ENCODE measurements at regions not wholly inside any gene's neighbourhood (a gene's known extent, or its start where the extent isn't known, plus 50 kb on each side); places are given as distances from the start of the nearest gene placed in this dataset.
"Not testable (repeated sequence)": the region's sequence is repeated elsewhere in the genome, so short reads cannot be mapped to it uniquely, and the experiment has no call there.

DNA sequence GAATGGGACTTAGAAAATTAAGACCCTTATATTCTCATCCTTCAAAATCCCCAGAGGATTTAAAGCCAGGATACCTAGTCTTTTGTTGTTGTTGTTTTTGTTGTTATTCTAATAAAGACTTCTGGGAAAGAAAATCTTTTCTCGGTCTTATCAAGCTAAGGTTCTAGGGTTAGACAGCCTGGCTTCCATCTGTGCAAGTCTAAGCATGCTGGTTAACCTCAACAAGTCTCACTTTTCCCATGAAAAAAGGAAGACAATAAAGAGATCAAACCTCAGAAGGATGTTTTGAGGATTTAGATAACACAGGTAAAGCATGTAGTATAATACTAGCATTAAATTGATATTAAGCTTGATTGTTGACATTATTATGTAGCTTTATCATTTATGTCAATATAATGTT is 486.4 kb upstream of the SOX9 start:
- in situ Hi-C loops (cut with MboI; ENCODE audit: low pct_unique_long_range_greater_than_20kb, low sequenced_read_pairs): no loop called here
- no peak for DNase-seq

GRCh38 chr17:71635187-71635586 is 485.6 kb upstream of the SOX9 start:
- DNase-seq: no peak
- in situ Hi-C loops (cut with MboI; ENCODE audit: low pct_unique_long_range_greater_than_20kb, low sequenced_read_pairs): no loop called here

DNA sequence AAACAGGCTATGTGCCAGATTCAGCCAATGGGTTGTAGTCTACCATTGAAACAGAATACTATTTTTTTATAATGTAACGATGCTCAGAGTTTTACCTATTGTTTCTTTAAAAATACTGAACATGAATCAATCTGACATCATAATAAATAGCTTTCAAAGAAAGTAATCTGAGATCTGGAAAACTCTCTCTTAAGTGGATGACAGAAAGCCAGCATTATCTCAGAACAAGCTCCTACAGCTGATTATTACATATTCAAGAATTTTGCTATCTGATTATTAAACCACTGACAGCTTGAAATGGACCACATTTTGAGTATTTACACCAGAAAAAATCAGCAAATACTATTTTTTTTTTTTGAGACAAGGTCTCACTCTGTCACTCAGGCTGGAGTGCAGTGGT is 484.2 kb upstream of the SOX9 start:
- DNase-seq: no peak
- in situ Hi-C loops (cut with MboI; ENCODE audit: low pct_unique_long_range_greater_than_20kb, low sequenced_read_pairs): no loop called here

GRCh38 chr17:71638668-71639067 is 482.2 kb upstream of the SOX9 start:
- DNase-seq: no peak
- in situ Hi-C loops (cut with MboI; ENCODE audit: low pct_unique_long_range_greater_than_20kb, low sequenced_read_pairs): no loop called here

DNA sequence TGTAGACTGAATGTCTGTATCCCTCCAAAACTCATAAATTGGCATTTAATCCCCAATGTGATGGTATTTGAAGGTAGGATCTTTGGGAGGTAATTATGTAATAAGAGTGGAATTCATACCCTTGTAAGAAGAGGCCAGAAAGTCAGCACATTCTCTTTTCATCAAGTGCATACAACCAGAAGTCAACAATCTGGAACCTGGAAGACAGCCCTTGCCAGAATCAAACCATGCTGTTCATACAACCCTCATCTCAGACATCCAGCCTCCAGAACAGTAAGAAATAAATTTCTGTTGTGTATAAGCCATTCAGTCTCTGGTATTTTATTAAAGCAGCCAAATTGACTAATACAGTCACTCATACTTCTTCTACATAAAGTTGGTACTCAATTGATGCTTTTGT is 481.0 kb upstream of the SOX9 start:
- no peak for DNase-seq

DNA sequence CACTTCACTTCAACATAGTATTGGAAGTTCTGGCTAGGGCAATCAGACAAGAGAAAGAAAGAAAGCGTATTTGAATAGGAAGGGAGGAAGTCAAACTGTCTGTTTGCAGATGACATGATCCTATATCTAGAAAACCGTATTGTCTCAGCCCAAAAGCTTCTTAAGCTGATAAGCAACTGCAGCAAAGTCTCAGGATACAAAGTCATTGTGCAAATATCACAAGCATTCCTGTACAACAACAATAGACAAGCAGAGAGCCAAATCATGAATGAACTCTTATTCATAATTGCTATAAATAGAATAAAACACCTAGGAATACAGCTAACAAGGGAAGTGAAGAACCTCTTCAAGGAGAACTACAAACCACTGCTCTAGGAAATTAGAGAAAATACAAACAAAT is 473.9 kb upstream of the SOX9 start:
- in situ Hi-C loops (cut with MboI; ENCODE audit: low pct_unique_long_range_greater_than_20kb, low sequenced_read_pairs): not testable (repeated sequence)

More for the DNA sequence above, 481.0 kb upstream of the SOX9 start:
- in situ Hi-C loops (cut with MboI; ENCODE audit: low pct_unique_long_range_greater_than_20kb, low sequenced_read_pairs): no loop called here

GRCh38 chr17:71648342-71648741 is 472.5 kb upstream of the SOX9 start:
- DNase-seq; in situ Hi-C loops (cut with MboI; ENCODE audit: low pct_unique_long_range_greater_than_20kb, low sequenced_read_pairs): not testable (repeated sequence)

More for the DNA sequence above, 473.9 kb upstream of the SOX9 start:
- DNase-seq: not testable (repeated sequence)

- no peak for DNase-seq
- in situ Hi-C loops (cut with MboI; ENCODE audit: low pct_unique_long_range_greater_than_20kb, low sequenced_read_pairs): no loop called here
Measured at GRCh38 chr17:71649941-71650350, 470.9 kb upstream of the SOX9 start.

DNA sequence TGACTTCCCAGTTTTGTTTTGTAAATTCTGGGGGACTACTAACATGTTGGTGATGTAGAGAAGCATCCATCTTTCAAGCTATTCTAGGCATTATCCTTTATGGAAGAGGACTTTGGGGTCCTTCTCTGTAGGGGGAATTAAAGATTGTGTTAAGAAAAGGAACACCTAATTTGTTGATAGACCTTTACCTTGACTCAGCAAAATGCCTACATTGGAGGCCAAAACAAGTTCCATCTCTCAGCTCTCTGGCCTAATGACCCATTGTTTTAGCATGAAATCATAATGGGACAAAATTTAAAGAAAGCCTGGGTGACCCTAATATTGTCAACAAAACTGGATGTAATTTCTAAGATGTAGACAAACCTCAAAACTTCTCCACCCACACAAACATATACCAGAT is 465.3 kb upstream of the SOX9 start:
- no peak for DNase-seq
- in situ Hi-C loops (cut with MboI; ENCODE audit: low pct_unique_long_range_greater_than_20kb, low sequenced_read_pairs): no loop called here

DNA sequence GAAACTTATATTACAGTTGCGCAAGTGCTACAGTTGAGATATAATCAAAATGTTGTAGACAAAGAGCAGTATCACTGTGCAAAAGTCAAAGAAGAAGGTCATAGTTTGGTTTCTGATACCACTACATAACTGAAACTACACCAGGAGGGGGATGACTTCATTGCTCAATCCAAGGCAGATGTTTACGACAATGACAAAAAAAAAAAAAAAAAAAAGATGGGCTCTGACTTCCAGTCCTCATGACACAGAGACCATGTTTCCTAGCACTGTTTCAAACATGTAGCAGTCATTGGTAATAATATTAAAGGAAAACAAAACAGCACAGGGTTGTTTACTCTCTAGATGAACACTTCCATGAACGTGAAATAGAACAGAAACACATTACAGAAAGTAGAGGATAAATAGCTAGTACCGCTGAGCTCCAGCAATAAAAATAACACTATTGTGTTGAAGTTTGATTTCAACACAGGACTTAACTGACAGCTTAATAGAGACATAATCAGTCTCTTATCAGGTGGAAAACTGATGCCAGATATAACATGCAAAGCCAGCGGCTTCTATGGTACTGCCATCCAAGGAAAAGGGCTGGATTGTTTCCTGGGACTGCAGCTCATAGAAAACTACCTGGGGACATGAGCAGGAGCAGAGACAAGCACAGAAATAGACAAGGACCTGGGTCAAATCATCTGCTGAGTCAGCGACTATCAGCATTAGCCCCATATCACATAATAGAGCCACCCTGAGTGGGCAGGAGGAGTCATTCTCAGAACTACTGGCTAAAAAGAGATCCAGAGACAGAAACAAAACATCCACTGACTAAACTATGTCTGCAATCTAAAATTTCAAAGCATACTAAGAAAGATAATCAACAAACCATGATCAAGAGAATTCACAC is 463.6 kb upstream of the SOX9 start:
- DNase-seq: no peak
- in situ Hi-C loops (cut with MboI; ENCODE audit: low pct_unique_long_range_greater_than_20kb, low sequenced_read_pairs): no loop called here

DNA sequence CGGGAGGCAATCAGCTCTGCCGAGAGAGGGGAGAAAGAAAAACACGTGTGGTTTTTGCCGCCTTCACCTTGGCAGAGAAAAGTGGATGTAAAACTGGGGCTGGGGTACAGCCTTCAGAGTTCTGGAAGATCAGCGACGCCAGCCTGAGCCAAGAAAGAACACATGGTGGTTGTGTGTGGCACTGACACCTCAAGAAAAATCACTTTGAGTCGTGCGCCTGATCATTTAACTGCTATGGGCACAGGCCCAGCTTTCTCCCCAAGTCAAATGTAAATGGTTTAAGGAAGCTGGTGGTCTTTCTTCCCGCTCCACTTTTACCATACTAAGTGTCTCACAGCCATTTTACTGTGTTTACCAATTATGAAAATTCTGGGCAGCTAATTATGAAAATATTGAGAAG is 461.8 kb upstream of the SOX9 start:
- in situ Hi-C loops (cut with MboI; ENCODE audit: low pct_unique_long_range_greater_than_20kb, low sequenced_read_pairs): no loop called here
- DNase-seq: no peak

DNA sequence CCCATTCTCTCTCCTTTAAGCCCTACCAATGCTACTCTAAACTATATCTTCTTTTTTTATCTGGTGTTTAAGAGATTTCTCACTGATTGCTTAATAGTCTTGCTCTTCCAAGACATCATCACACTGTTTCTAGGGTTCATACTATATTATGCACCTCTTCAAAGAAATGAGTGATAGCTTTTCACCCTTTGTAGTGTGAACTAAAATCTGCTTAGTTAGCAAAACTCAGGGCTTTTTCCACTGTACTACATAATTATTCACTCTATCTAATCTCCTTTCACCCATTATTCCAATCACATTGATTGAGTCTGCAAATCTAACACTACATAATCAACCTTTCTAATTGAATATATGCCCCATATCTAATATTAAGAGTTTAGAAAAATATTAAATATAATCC is 456.0 kb upstream of the SOX9 start:
- DNase-seq: no peak
- in situ Hi-C loops (cut with MboI; ENCODE audit: low pct_unique_long_range_greater_than_20kb, low sequenced_read_pairs): no loop called here

DNA sequence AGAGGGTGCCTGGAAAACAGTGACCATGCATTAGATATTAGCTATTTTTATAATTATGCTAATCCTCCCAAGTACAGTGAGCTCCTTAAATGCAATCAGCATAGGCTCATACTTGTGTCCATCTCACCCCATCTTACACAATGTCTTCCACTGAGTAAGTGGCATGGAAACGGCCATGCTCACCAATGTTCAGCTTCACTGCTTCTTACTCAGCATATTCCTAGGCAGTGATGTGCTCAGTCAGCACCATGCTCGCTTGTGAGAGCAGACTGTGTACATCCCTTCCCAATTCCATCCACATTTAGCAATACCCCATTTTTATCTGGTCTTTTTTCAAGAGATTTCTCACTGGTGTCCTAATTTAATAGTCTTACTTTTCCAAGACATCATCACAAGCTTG is 454.8 kb upstream of the SOX9 start:
- in situ Hi-C loops (cut with MboI; ENCODE audit: low pct_unique_long_range_greater_than_20kb, low sequenced_read_pairs): no loop called here
- DNase-seq: no peak

- in situ Hi-C loops (cut with MboI; ENCODE audit: low pct_unique_long_range_greater_than_20kb, low sequenced_read_pairs): no loop called here
- DNase-seq: no peak
Measured at GRCh38 chr17:71667661-71668060, 453.2 kb upstream of the SOX9 start.

- in situ Hi-C loops (cut with MboI; ENCODE audit: low pct_unique_long_range_greater_than_20kb, low sequenced_read_pairs): no loop called here
- DNase-seq: no peak
Measured at GRCh38 chr17:71668807-71669206, 452.0 kb upstream of the SOX9 start.

- no peak for DNase-seq
- in situ Hi-C loops (cut with MboI; ENCODE audit: low pct_unique_long_range_greater_than_20kb, low sequenced_read_pairs): no loop called here
Measured at GRCh38 chr17:71677439-71677838, 443.4 kb upstream of the SOX9 start.

DNA sequence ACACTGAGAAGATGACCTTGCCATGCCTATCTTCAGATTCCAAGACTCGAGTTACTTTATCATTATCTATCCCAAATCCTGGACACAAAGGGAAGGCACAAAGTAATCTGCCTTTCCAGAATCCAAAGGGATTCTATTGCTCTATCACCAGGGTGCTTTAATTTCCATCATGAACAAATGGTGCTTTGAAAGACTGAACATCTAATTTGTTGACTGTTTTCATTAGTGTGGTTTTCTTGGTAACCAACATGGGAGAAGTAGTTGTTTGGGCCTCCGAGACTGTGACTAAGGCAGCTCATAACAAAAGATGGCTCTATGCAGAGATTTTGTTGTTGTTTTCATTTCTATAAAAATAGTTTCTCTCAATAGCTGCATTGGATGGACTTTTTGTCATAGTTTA is 441.0 kb upstream of the SOX9 start:
- DNase-seq: no peak
- in situ Hi-C loops (cut with MboI; ENCODE audit: low pct_unique_long_range_greater_than_20kb, low sequenced_read_pairs): no loop called here

GRCh38 chr17:71681427-71682173 is 439.2 kb upstream of the SOX9 start:
- in situ Hi-C loops (cut with MboI; ENCODE audit: low pct_unique_long_range_greater_than_20kb, low sequenced_read_pairs): no loop called here
- no peak for DNase-seq

DNA sequence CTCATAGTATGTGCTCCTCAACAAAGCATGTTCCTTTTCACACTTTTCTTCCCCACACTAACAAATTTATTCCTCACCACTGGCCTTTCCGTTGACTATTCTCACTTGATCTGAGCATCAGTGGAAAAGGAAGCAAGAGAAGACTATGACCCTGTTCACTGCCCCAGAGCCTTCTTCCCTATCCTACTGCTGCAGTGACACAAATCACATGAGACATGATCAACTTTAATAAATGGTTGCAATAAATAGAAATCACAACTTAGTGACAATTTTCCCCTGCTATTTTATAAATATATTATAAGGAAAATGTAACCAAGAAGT is 438.7 kb upstream of the SOX9 start:
- in situ Hi-C loops (cut with MboI; ENCODE audit: low pct_unique_long_range_greater_than_20kb, low sequenced_read_pairs): no loop called here
- no peak for DNase-seq

DNA sequence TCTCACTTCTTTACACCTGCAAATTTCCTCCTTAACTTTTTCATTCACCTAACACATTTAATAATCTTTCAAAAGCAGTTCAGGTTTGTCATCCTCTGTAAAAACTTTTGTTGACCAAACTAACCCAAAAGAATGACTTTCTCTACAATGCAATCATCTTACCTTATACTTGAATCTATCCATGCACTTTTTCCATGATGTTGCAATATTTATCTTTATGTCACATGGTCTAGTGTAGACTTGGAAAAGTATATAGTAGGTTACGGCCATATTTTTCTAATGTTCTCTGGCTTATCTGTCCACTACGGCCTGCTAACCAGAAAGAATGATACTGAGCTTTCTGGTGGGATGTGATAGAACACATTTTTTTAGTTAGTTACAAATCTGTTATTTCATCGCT is 431.0 kb upstream of the SOX9 start:
- no peak for DNase-seq
- in situ Hi-C loops (cut with MboI; ENCODE audit: low pct_unique_long_range_greater_than_20kb, low sequenced_read_pairs): no loop called here

DNA sequence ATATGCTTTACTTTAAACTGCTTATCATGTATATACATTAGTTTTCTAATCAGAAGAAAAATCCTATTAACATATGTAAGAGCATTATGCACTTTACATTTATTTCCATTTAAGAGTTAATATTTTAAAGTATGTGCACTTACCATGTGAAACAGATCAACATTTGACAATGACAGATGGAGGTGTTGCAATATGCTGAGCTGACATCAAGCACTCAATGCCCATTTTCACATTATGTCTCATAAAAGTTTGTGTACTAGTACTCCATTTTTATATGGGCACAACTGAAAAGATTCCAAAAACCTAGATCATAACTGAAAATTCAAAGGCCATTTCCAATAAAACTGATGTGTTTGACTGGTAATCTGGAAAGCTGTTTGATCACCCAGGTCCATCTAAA is 420.9 kb upstream of the SOX9 start:
- DNase-seq: no peak
- in situ Hi-C loops (cut with MboI; ENCODE audit: low pct_unique_long_range_greater_than_20kb, low sequenced_read_pairs): no loop called here
